ENCODE measurements at regions not wholly inside any gene's neighbourhood (a gene's known extent, or its start where the extent isn't known, plus 50 kb on each side); places are given as distances from the start of the nearest gene placed in this dataset.

DNA sequence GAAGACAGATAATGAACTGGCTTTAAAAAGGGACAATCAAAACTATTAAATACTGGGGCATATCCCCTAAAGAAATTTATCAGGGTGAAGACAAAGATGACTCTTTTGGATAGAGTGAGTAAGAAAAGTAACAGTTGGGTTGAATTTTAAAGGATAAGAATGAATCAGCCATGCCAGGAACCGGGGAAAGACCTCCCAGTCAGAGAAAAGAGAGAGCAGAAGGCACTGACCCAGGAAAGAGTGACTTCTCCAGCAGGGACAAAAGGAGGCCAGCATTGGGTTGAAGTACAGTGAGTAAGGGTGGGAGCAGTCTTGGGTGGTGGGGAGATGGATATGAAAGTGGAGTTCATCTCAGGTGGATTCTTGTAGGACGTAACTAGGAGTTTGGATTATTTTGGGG lies 516.9 kb upstream of the JAG1 start:
- no peak for TF ChIP-seq SIN3A (IDR thresholded peaks at IDR 0.05; ENCODE audit: borderline replicate concordance, insufficient read depth, low read length)
- TF ChIP-seq, protein P1, sequence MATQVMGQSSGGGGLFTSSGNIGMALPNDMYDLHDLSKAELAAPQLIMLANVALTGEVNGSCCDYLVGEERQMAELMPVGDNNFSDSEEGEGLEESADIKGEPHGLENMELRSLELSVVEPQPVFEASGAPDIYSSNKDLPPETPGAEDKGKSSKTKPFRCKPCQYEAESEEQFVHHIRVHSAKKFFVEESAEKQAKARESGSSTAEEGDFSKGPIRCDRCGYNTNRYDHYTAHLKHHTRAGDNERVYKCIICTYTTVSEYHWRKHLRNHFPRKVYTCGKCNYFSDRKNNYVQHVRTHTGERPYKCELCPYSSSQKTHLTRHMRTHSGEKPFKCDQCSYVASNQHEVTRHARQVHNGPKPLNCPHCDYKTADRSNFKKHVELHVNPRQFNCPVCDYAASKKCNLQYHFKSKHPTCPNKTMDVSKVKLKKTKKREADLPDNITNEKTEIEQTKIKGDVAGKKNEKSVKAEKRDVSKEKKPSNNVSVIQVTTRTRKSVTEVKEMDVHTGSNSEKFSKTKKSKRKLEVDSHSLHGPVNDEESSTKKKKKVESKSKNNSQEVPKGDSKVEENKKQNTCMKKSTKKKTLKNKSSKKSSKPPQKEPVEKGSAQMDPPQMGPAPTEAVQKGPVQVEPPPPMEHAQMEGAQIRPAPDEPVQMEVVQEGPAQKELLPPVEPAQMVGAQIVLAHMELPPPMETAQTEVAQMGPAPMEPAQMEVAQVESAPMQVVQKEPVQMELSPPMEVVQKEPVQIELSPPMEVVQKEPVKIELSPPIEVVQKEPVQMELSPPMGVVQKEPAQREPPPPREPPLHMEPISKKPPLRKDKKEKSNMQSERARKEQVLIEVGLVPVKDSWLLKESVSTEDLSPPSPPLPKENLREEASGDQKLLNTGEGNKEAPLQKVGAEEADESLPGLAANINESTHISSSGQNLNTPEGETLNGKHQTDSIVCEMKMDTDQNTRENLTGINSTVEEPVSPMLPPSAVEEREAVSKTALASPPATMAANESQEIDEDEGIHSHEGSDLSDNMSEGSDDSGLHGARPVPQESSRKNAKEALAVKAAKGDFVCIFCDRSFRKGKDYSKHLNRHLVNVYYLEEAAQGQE (IDR thresholded peaks at IDR 0.05; ENCODE audit: insufficient read depth in 1 of 2, low read depth in 2 of 2, low read length in 2 of 2) = no peak
- TF ChIP-seq FOXP2 (optimal IDR thresholded peaks at IDR 0.05; ENCODE audit: borderline replicate concordance, extremely low read depth, extremely low read length, insufficient read depth) = no peak
- TF ChIP-seq POLR2AphosphoS5 (IDR thresholded peaks at IDR 0.05; ENCODE audit: low read depth, low read length) = no peak
- TF ChIP-seq TAF1 (IDR thresholded peaks at IDR 0.05; ENCODE audit: borderline replicate concordance, insufficient read depth, low read length) = no peak

DNA sequence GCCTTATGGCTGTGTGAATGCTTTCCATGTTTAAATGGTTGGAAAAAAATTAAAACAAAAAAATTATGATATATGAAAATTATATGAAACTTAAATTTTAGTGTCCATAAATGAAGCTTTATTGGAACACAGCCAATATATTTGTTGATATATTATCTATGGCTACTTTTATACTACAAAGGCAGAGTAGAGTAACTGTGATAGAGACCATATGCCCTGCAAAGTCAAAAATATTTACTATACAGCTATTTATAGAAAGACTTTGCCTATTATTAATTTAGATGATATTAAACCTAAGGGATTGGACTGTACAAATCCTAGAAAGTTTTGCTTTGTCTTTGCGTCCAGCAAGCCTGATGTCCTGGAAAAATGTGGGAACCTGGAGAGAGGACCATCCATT lies 518.3 kb upstream of the JAG1 start:
- TF ChIP-seq TAF1 (IDR thresholded peaks at IDR 0.05; ENCODE audit: borderline replicate concordance, insufficient read depth, low read length) (no peak), FOXP2 (optimal IDR thresholded peaks at IDR 0.05; ENCODE audit: borderline replicate concordance, extremely low read depth, extremely low read length, insufficient read depth) (no peak), SIN3A (IDR thresholded peaks at IDR 0.05; ENCODE audit: borderline replicate concordance, insufficient read depth, low read length) (no peak), POLR2AphosphoS5 (IDR thresholded peaks at IDR 0.05; ENCODE audit: low read depth, low read length) (no peak)
- TF ChIP-seq, protein P1 (IDR thresholded peaks at IDR 0.05; ENCODE audit: insufficient read depth in 1 of 2, low read depth in 2 of 2, low read length in 2 of 2) = no peak

DNA sequence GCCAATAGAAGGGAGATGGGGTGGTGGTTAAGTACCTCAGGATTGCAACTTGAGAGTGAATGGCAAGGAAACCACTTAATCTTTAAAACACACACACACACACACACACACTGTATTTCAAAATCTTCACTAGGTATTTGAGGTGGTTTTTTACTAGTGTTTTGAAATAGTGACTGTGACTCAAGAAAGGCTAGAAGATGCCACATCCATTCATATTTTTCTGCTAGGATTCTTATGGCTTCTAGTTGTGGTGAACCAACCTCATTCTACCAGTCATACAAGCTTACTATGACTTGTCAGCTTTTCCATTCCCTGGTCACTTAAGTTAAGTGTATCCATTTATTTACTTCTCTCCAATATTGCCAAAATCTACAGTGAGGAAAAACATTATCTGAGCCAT lies 519.4 kb upstream of the JAG1 start:
- TF ChIP-seq, protein P1 (IDR thresholded peaks at IDR 0.05; ENCODE audit: insufficient read depth in 1 of 2, low read depth in 2 of 2, low read length in 2 of 2) = no peak
- no peak for TF ChIP-seq POLR2AphosphoS5 (IDR thresholded peaks at IDR 0.05; ENCODE audit: low read depth, low read length)
- TF ChIP-seq TAF1 (IDR thresholded peaks at IDR 0.05; ENCODE audit: borderline replicate concordance, insufficient read depth, low read length) = no peak
- TF ChIP-seq FOXP2 (optimal IDR thresholded peaks at IDR 0.05; ENCODE audit: borderline replicate concordance, extremely low read depth, extremely low read length, insufficient read depth) = no peak
- no peak for TF ChIP-seq SIN3A (IDR thresholded peaks at IDR 0.05; ENCODE audit: borderline replicate concordance, insufficient read depth, low read length)

DNA sequence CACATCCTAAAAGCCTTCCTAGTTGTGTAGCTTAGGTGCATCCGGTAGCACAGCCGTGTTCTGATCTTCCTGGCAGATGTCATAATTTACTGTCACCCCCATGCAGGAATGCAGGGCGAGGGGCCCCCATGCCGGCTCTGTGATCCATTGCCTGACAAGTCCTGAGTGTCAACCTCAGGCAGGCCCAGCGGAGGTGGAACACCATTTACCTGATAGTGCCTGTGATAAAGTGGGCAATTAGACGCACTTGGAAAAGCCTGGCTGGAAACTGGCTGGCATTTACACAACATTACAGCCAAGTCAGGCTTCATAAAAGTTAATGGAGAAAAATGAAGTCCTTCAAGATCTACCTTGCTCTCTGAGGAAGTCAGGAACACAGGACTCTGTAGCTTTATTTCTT lies 521.4 kb upstream of the JAG1 start:
- TF ChIP-seq SIN3A (IDR thresholded peaks at IDR 0.05; ENCODE audit: borderline replicate concordance, insufficient read depth, low read length) = no peak
- TF ChIP-seq POLR2AphosphoS5 (IDR thresholded peaks at IDR 0.05; ENCODE audit: low read depth, low read length) = no peak
- TF ChIP-seq, protein P1 (IDR thresholded peaks at IDR 0.05; ENCODE audit: insufficient read depth in 1 of 2, low read depth in 2 of 2, low read length in 2 of 2) = no peak
- TF ChIP-seq FOXP2 (optimal IDR thresholded peaks at IDR 0.05; ENCODE audit: borderline replicate concordance, extremely low read depth, extremely low read length, insufficient read depth) = no peak
- no peak for TF ChIP-seq TAF1 (IDR thresholded peaks at IDR 0.05; ENCODE audit: borderline replicate concordance, insufficient read depth, low read length)
